Iris pigment epithelial cell (primary cell): ENCODE measurements at regions not wholly inside any gene's neighbourhood (a gene's known extent, or its start where the extent isn't known, plus 50 kb on each side); places are given as distances from the start of the nearest gene placed in this dataset.

ENCODE experiments used
- DNase-seq: peaks from one replicate; pipeline ENCODE4 v3.0.0-alpha.2; 2011; ENCODE audit warnings: low read depth

DNA sequence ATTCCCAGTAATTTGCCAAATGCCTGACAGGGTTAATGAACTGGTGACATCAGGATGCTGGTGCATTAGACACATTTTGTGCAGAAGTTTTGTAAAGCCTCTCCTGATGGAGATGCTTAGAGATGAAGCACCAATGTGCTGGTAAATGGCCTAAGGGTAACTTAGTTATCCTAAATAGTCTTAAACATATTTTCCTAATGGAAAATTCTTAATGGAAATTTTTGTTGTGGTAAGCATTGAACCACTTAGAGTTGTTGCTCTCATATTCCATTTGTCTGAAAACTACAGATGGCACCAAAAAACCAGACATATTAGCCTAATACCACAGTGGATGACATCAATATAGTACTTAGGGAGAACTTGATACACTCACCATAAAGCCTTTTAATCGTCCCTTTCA is 154.5 kb upstream of the ANK2 start:
- no peak for DNase-seq

DNA sequence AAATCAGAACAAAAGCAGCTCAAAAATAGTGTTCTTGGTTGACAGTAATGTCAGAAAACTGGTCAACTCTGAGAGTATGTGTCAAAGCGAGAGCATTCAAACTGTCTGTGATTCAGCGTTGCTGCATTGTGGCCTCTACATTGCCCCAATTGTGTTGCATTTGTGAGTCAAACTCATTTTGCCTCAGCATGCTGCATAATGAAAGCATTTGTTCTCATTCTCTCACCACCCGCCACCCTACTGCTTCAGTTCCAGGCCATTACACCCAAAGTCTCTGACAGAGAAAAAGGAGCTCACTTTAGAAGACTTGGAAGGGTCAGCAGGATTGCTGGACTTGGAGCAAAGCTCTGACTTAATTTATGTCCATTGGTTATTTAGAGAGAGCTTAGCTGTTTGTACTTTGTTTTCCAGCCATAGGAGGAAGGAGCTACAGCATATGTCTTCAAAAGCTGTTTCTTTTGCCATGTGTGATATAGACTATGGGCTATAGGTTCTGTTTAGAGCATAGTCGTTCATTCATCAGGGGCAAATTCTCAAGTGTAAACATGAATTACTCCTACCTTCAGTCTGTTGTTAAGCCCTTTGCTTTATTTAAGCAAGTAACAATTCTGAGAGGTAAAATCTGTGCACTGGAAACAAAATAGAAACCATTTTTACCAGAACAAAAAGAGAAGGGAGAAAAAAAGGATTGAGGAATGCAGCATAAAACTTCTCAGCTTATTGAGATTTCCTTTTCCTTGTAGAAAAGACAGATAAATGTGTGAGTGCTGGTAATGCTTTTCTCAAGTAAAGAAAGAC is 153.4 kb upstream of the ANK2 start:
- DNase-seq: peak; percentile 11

GRCh38 chr4:112896609-112897190 is 152.8 kb upstream of the ANK2 start:
- no peak for DNase-seq

DNA sequence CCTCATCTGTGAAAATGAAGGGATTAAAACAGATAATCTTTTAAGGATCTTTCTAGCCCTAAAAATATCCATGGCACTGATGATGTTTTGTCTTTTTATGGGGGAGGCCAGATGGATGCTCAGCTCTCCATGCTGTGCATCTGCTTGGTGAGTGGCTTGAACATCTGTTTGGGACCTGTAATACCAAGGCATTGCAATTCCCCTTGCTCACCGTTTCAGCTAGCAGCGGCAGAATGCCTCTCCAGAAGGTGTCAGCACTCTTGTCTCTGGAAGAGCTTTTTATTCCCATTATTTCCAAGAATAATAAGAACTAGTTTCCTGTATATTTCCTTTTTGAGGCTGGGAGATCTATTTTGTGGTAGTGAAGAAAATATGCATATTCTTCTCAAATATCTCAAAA is 151.9 kb upstream of the ANK2 start:
- no peak for DNase-seq

DNA sequence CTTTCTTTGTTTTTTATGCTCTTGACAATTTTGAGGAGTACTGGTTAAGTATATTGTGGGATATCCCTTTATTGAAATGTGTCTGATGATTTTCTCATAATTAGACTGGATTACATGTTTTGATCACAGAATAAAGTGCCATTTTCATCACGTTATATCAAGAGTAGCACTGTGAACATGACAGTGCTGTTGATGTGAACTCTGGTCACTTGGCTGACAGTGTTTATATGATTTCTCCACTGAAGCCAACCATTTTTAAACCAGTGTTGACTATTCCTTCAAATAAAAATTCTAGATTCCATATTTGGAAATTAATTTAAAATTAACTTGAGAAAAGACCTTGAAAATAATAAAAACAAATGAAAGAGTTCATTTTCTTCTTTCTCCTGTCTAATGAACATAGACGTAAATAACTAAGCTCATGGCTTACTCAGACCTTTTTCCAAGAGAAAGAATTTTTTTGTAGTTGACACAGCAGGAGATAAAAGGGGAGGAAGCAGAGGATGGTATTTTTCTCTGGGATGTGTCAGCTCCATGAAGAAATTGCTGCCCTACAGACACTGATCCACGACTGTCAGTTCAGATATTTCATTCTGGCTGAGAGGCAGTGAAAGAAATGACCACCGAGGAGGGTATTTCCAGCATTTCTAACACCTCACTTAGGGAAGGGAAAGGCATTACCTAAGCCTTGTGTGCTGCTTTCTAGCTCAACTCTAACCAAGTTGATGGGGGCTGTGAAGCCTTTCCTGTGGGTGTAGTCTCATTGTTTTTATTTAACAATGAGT is 150.9 kb upstream of the ANK2 start:
- DNase-seq: no peak

GRCh38 chr4:112900416-112900815 is 149.0 kb upstream of the ANK2 start:
- no peak for DNase-seq

DNA sequence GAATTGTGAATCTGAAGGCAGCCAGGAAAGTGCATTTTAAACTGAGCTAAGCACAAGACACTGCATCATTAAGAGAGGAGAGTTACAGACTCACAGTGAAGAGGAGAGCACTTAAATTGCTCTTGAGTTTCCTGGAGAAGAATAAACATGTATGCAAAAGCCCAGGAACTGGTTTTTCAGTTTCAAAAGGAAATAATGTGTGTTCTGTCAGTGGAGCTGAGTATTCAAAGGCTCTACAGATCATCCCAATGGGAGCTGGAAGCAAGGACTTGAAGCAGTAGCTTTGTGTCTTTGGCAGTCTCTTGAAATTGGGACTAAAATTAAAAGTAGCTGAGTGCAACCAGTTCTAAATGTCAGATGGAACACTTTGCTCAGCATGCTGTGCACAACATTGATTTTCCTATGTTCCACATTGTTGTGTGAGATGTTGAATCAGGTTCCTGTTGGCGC is 147.5 kb upstream of the ANK2 start:
- DNase-seq: no peak

DNA sequence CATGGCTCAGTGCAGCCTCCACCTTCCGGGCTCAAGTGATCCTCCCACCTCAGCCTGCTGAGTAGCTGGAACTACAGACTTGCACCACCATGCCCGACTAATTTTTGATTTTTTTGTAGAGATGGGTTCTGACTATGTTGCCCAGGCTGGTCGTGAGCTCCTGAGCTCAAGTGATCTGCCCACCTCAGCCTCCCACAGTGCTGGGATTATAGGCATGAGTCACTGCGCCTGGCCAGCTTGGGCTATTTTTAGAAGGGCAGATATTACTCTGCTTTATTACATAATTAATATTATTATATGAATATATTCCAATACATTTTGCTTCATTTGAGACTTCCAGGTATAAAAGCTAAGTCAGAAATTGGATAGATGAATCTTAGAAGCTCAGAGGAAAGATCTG is 143.7 kb upstream of the ANK2 start:
- no peak for DNase-seq

DNA sequence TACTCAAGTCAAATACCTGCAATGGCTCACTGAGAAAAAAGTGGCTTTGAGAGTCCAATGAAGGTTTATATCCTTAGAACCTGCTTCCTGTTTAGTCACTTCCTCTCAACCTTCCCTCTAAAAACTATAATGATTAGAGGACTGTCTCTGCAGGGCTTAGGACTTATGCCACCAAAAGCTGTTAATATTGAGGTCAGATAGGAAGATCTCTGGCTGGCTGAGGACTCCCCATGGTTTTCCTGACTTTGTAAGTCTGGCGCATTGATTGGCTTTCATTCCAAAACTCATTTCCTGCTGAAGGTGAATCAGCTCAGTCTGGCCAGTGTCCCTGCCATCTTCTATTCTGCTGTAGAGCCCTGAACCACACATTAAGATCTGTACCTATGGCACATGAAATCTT is 140.9 kb upstream of the ANK2 start:
- DNase-seq: no peak

- DNase-seq: peak; percentile 45
These were observed 139.2 kb upstream of the ANK2 start for GRCh38 chr4:112910109-112910736.

DNA sequence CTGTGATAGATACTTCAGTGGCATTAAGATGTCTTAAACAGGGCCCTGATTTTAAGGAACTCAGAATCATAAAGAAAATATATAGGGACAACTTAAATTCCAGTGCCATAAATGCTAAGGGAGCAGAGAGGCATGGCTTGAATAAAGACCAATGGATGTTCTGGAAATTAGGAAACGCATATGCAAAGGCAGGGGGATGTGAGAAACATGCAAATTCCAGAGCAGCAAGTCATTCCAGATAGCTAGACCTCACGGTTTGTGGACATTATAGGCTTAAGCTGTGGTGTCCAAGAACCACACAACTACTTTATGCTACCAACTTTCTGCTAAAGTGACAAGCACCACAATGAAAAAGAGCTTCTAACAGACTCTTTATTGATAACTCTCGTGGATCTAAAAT is 132.6 kb upstream of the ANK2 start:
- peak; percentile 57 for DNase-seq

DNA sequence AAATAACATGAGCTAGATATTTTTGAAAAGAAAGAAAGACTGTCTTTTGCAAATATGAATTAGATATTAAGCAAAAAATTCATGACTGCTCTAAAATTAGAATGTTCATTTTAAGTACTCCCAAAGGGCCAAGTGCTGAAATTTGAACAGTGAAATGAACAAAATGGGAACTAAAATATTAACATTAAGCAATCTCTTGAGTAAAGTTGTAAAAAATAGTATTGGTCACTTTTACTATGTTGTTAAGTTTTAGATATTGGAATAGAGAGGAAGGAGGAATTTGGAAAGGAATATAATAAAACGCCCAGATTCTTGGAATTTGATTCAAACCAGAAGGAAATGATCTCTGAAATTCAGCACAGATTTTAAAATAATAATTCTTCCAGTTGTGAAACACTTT is 125.9 kb upstream of the ANK2 start:
- DNase-seq: no peak

- no peak for DNase-seq
These were observed 122.6 kb upstream of the ANK2 start for GRCh38 chr4:112926819-112927218.

- no peak for DNase-seq
These were observed 121.9 kb upstream of the ANK2 start for GRCh38 chr4:112927544-112927943.

GRCh38 chr4:112931001-112931400 is 118.5 kb upstream of the ANK2 start:
- no peak for DNase-seq

DNA sequence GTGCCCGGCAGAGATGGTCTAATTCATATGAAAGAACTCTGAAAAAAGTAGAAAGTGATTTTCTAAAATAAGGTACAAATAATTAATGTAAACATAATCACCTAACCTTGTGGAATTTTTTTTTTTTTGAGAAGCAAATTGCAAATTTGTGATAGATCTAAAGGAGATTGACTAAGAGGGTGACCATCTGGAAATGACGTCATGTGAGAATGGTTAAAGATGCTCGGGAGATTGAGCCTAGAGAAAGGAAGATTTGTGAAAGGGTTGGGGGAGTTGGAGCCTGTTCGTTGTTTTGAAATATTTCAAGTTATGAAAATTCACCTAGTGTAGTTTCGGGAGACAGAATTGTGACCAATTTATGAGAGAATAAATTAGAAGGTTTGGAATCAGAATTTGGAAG is 115.7 kb upstream of the ANK2 start:
- no peak for DNase-seq

DNA sequence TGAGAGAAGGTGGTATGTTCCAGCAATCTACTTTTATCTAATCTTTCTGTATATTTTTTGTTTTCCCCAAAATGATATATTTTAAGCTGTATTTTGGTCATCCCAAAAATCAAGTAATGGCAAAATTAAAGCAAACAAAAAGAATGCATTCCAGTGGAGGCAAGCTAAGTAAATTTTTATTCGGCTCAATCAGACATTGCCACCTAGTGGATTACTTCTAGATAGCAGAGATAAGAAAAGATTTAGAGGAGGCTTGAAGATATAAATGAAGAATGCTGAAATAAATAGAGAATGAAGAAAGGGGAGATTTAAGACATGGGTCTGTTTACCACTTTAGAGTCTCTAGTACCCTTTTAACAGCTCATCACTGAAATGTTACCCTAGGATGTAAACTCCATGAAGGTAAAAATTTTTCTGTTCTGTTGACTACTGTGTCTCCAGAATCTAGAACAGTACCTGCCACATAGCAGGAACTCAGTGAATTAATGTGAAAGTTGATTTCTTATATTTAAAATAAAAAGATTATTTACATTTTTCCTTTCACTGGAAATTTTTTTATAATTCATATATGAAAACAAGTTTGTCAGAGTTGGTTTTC is 110.9 kb upstream of the ANK2 start:
- DNase-seq: peak; percentile 49

DNA sequence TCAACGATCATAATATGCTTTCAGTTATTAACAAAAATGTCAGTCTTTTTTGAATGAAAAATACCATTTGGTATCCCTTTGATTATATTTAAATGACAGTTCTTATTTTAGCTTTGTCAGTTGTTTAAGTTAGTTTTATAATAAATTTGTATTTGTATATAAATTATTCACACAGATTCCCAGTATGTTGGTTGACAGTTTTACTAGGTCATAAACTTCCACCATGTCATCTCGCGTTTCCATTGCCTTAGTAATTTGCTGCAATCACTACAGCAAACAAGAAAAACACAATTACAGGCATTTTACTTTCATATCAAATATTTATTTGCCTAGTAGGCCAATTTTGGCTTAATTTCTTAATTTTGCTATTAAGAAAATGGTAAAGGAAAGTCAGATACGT is 109.6 kb upstream of the ANK2 start:
- no peak for DNase-seq

GRCh38 chr4:112940336-112940735 is 109.1 kb upstream of the ANK2 start:
- no peak for DNase-seq

- no peak for DNase-seq
These were observed 107.4 kb upstream of the ANK2 start for GRCh38 chr4:112942077-112942476.

DNA sequence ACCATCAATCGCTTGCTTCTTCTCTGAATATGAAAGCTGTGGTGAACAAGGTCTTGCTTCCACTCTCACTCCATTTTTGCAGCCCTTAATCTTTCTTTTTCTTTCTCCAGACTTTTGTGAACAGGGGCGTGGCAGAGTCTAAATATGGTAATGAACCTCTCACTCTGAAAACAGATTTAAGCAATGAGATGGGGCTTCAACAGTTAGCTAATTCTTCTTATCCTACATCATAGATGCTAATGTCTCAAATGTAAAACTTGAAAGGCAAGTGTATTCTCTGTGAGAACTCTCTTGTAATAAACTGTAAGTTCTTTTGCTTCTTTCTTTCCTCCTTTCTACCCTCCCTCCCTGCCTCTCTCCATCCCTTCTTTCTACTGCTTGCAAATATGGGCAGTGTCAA is 106.5 kb upstream of the ANK2 start:
- no peak for DNase-seq

DNA sequence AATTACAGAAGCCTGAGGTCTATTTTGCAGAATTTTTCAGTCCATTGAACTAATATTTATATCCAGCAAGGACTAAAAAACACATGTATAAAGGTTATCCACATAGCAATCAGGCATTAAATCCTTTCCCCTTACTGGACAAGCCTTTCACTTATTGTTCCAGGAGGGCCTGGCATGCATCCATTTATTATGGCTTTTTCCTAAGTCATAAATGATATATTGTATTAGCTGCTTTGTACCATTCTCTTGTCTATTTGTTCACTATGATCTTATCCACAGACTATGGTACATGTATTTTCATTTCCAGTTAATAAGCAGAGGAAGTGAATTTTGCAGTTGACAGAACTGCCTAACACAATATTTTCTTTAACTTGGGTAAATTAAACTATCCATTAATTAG is 105.4 kb upstream of the ANK2 start:
- DNase-seq: no peak
